Neural cell (in vitro differentiated cells): ENCODE measurements at regions not wholly inside any gene's neighbourhood (a gene's known extent, or its start where the extent isn't known, plus 50 kb on each side); places are given as distances from the start of the nearest gene placed in this dataset.
A peak's percentile ranks its signal among the peaks of the same experiment; 100 is the strongest.

Source experiments
- H2AFZ ChIP-seq: fragments of 200-600, 300-800 bp; sonication (generic), shearing (Covaris generic); 2 replicates; pipeline ENCODE4 v1.6.0; 2014; ENCODE audit warnings: low read depth, mild to moderate bottlenecking, antibody characterized with exemption, low read length, moderate library complexity
- H3F3A ChIP-seq: fragments of 200-600 bp; shearing (Covaris generic); 2 replicates; pipeline ENCODE4 v1.6.1; 2016; ENCODE audit warnings: mild to moderate bottlenecking, moderate library complexity, mixed read lengths, antibody characterized with exemption, low read length; ENCODE audit not compliant: insufficient read depth, poor library complexity, severe bottlenecking
- H3K27ac ChIP-seq: fragments of 200-600, 300-800 bp; sonication (generic), shearing (Covaris generic); 2 replicates; pipeline ENCODE4 v1.5.1; 2014; ENCODE audit warnings: mild to moderate bottlenecking, low read length, moderate library complexity
- H3K27me3 ChIP-seq: fragments of 300-800, 200-600 bp; sonication (generic), shearing (Covaris generic); 2 replicates; pipeline ENCODE4 v1.6.0; 2014; ENCODE audit warnings: mild to moderate bottlenecking, low read depth, low read length, moderate library complexity; ENCODE audit not compliant: insufficient read depth
- H3K36me3 ChIP-seq: fragments of 300-800, 200-600 bp; sonication (generic), shearing (Covaris generic); 2 replicates; pipeline ENCODE4 v1.5.1; 2014; ENCODE audit warnings: mild to moderate bottlenecking, antibody characterized with exemption, low read length, moderate library complexity; ENCODE audit not compliant: insufficient read depth
- H3K4me2 ChIP-seq: fragments of 300-800, 200-600 bp; sonication (generic), shearing (Covaris generic); 2 replicates; pipeline ENCODE4 v1.6.0; 2014; ENCODE audit warnings: mild to moderate bottlenecking, low read length
- H3K4me3 ChIP-seq: fragments of 300-800, 200-600 bp; sonication (generic), shearing (Covaris generic); 2 replicates; pipeline ENCODE4 v1.5.1; 2014; ENCODE audit warnings: mild to moderate bottlenecking, low read length, moderate library complexity
- H3K79me2 ChIP-seq: fragments of 200-600 bp; shearing (Covaris generic); replicated peaks from 2 replicates; pipeline ENCODE4 v1.6.0; 2014; ENCODE audit warnings: mild to moderate bottlenecking, low read length, moderate library complexity; ENCODE audit not compliant: insufficient read depth
- H3K9ac ChIP-seq: fragments of 300-800, 200-600 bp; sonication (generic), shearing (Covaris generic); 2 replicates; pipeline ENCODE4 v1.6.1; 2016; ENCODE audit warnings: mild to moderate bottlenecking, low read length, mixed read lengths
- H3K9me2 ChIP-seq: fragments of 200-600 bp; shearing (Covaris generic); 2 replicates; pipeline ENCODE4 v1.6.1; 2016; ENCODE audit warnings: mild to moderate bottlenecking, low read length, mixed read lengths; ENCODE audit not compliant: insufficient read depth
- H3K9me3 ChIP-seq: fragments of 200-600, 300-800 bp; sonication (generic), shearing (Covaris generic); 2 replicates; pipeline ENCODE4 v1.6.1; 2016; ENCODE audit warnings: mild to moderate bottlenecking, mixed run types, low read length, moderate library complexity, mixed read lengths
- H4K20me1 ChIP-seq: fragments of 200-600 bp; shearing (Covaris generic); 2 replicates; pipeline ENCODE4 v1.6.1; 2016; ENCODE audit warnings: mild to moderate bottlenecking, mixed run types; ENCODE audit not compliant: insufficient read depth
- EP300 ChIP-seq: fragments of 450-650 bp; conservative IDR thresholded peaks from 2 replicates; pipeline ENCODE4 v1.6.1; 2014; ENCODE audit warnings: antibody characterized with exemption, mild to moderate bottlenecking, moderate library complexity; ENCODE audit not compliant: poor library complexity, severe bottlenecking
- EZH2 ChIP-seq: fragments of 200-600, 300-800 bp; shearing (Covaris generic), sonication (generic); IDR thresholded peaks from 2 replicates; pipeline ENCODE4 v1.6.1; 2014; ENCODE audit warnings: antibody characterized with exemption, low read length, borderline replicate concordance, mild to moderate bottlenecking; ENCODE audit not compliant: insufficient read depth, poor library complexity, severe bottlenecking
- MXI1 ChIP-seq: fragments of 450-650 bp; conservative IDR thresholded peaks from 2 replicates; pipeline ENCODE4 v1.6.1; 2014; ENCODE audit warnings: antibody characterized with exemption, mild to moderate bottlenecking; ENCODE audit not compliant: poor library complexity, severe bottlenecking
- POLR2AphosphoS5 ChIP-seq: IDR thresholded peaks from 2 replicates; pipeline ENCODE4 v1.6.1; 2012
- RAD21 ChIP-seq: fragments of 450-650 bp; conservative IDR thresholded peaks from 2 replicates; pipeline ENCODE4 v1.6.1; 2014; ENCODE audit warnings: antibody characterized with exemption, mild to moderate bottlenecking, moderate library complexity
- SMC3 ChIP-seq: fragments of 450-650 bp; conservative IDR thresholded peaks from 2 replicates; pipeline ENCODE4 v1.6.1; 2014; ENCODE audit warnings: antibody characterized with exemption, mild to moderate bottlenecking, moderate library complexity; ENCODE audit not compliant: poor library complexity
- TAF1 ChIP-seq: IDR thresholded peaks from 2 replicates; pipeline ENCODE4 v1.6.1; 2012; ENCODE audit warnings: low read depth
- TF ChIP-seq, protein P1 (sequence below): fragments of 450-650 bp; IDR thresholded peaks from 2 replicates; pipeline ENCODE4 v1.5.1; 2014; ENCODE audit warnings: antibody characterized with exemption, mild to moderate bottlenecking, moderate library complexity; ENCODE audit not compliant: poor library complexity, severe bottlenecking
- TF ChIP-seq, protein P2 (sequence below): IDR thresholded peaks from 2 replicates; pipeline ENCODE4 v1.6.1; 2012; ENCODE audit warnings: borderline replicate concordance

GRCh38 chr10:43945908-43946307 lies 297.2 kb upstream of the ZNF32 start:
- Histone ChIP-seq H3K27me3 (no peaks in the 10 kb centered on the region), H3F3A (no peaks in the 10 kb centered on the region), H3K79me2 (no peaks in the 10 kb centered on the region), H3K27ac (no peak overlapping the region), H3K9me3 (no peaks in the 10 kb centered on the region), H3K36me3 (no peaks in the 10 kb centered on the region), H3K9ac (no peak overlapping the region), H3K4me3 (no peak overlapping the region), H3K9me2 (no peaks in the 10 kb centered on the region), H4K20me1 (no peaks in the 10 kb centered on the region), H3K4me2 (no peak overlapping the region), H2AFZ (no peak overlapping the region)
- no peak for TF ChIP-seq EP300
- TF ChIP-seq, protein P1, sequence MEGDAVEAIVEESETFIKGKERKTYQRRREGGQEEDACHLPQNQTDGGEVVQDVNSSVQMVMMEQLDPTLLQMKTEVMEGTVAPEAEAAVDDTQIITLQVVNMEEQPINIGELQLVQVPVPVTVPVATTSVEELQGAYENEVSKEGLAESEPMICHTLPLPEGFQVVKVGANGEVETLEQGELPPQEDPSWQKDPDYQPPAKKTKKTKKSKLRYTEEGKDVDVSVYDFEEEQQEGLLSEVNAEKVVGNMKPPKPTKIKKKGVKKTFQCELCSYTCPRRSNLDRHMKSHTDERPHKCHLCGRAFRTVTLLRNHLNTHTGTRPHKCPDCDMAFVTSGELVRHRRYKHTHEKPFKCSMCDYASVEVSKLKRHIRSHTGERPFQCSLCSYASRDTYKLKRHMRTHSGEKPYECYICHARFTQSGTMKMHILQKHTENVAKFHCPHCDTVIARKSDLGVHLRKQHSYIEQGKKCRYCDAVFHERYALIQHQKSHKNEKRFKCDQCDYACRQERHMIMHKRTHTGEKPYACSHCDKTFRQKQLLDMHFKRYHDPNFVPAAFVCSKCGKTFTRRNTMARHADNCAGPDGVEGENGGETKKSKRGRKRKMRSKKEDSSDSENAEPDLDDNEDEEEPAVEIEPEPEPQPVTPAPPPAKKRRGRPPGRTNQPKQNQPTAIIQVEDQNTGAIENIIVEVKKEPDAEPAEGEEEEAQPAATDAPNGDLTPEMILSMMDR, result no peak
- TF ChIP-seq POLR2AphosphoS5, result no peak
- TF ChIP-seq TAF1, result no peak
- TF ChIP-seq SMC3, result no peak
- TF ChIP-seq RAD21, result no peak
- no peak for TF ChIP-seq MXI1
- TF ChIP-seq, protein P2, sequence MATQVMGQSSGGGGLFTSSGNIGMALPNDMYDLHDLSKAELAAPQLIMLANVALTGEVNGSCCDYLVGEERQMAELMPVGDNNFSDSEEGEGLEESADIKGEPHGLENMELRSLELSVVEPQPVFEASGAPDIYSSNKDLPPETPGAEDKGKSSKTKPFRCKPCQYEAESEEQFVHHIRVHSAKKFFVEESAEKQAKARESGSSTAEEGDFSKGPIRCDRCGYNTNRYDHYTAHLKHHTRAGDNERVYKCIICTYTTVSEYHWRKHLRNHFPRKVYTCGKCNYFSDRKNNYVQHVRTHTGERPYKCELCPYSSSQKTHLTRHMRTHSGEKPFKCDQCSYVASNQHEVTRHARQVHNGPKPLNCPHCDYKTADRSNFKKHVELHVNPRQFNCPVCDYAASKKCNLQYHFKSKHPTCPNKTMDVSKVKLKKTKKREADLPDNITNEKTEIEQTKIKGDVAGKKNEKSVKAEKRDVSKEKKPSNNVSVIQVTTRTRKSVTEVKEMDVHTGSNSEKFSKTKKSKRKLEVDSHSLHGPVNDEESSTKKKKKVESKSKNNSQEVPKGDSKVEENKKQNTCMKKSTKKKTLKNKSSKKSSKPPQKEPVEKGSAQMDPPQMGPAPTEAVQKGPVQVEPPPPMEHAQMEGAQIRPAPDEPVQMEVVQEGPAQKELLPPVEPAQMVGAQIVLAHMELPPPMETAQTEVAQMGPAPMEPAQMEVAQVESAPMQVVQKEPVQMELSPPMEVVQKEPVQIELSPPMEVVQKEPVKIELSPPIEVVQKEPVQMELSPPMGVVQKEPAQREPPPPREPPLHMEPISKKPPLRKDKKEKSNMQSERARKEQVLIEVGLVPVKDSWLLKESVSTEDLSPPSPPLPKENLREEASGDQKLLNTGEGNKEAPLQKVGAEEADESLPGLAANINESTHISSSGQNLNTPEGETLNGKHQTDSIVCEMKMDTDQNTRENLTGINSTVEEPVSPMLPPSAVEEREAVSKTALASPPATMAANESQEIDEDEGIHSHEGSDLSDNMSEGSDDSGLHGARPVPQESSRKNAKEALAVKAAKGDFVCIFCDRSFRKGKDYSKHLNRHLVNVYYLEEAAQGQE, result no peak
- no peak for TF ChIP-seq EZH2

- no peak overlapping the region for H3K9ac ChIP-seq
- H3K4me2 ChIP-seq, result no peak overlapping the region
- no peak overlapping the region for H2AFZ ChIP-seq
- no peaks in the 10 kb centered on the region for H3K79me2 ChIP-seq
- H3K27ac ChIP-seq, result no peak overlapping the region
- H3K4me3 ChIP-seq, result no peak overlapping the region
- H3K9me2 ChIP-seq, result no peaks in the 10 kb centered on the region
- no peaks in the 10 kb centered on the region for H4K20me1 ChIP-seq
- no peaks in the 10 kb centered on the region for H3F3A ChIP-seq
- no peak for TF ChIP-seq MXI1
- no peak for TF ChIP-seq TAF1
- TF ChIP-seq, protein P2, result no peak
- TF ChIP-seq, protein P1, result no peak
- no peak for TF ChIP-seq EZH2
- TF ChIP-seq POLR2AphosphoS5, result peak; percentile 20
- no peak for TF ChIP-seq SMC3
- TF ChIP-seq RAD21, result no peak
- H3K9me3 ChIP-seq, result no peaks in the 10 kb centered on the region
- H3K36me3 ChIP-seq, result no peaks in the 10 kb centered on the region
- H3K27me3 ChIP-seq, result no peaks in the 10 kb centered on the region
Observed at GRCh38 chr10:43945094-43945730, 296.5 kb upstream of the ZNF32 start.
